HL-60 (cell line): ENCODE measurements at regions not wholly inside any gene's neighbourhood (a gene's known extent, or its start where the extent isn't known, plus 50 kb on each side); places are given as distances from the start of the nearest gene placed in this dataset.

ENCODE experiments used
- DNase-seq, 2 experiments: peaks; one replicate each; pipeline ENCODE4 v3.0.0-alpha.2; 2010 to 2020; ENCODE audit warnings: low read depth in 1 of 2, low spot score in 1 of 2
- H3K27ac ChIP-seq: fragments of 250-450 bp; sonication (Bioruptor Pico); replicated peaks from 2 replicates; pipeline ENCODE4 v1.5.1; 2020; ENCODE audit warnings: mild to moderate bottlenecking, moderate library complexity
- H3K27me3 ChIP-seq: fragments of 250-450 bp; sonication (Bioruptor Pico); 2 replicates; pipeline ENCODE4 v1.5.1; 2021; ENCODE audit warnings: mild to moderate bottlenecking, moderate library complexity; ENCODE audit not compliant: insufficient read depth, poor library complexity, severe bottlenecking
- H3K4me3 ChIP-seq: replicated peaks from 2 replicates; pipeline ENCODE4 v1.5.1; 2011; ENCODE audit warnings: mild to moderate bottlenecking, control low read depth, low read length; ENCODE audit not compliant: insufficient read depth
- GABPA ChIP-seq: IDR thresholded peaks from 2 replicates; pipeline ENCODE4 v1.6.1; 2012; ENCODE audit warnings: low read depth
- POLR2AphosphoS5 ChIP-seq: IDR thresholded peaks from 2 replicates; pipeline ENCODE4 v1.6.1; 2012; ENCODE audit warnings: low read depth
- SPI1 ChIP-seq: IDR thresholded peaks from 2 replicates; pipeline ENCODE4 v1.6.1; 2012; ENCODE audit warnings: low read depth, mild to moderate bottlenecking, borderline replicate concordance
- TF ChIP-seq, protein P1 (sequence below): IDR thresholded peaks from 2 replicates; pipeline ENCODE4 v1.6.1; 2012; ENCODE audit warnings: low read depth; ENCODE audit not compliant: insufficient replicate concordance
- TF ChIP-seq, protein P2 (sequence below): IDR thresholded peaks from one replicate; pipeline ENCODE4 v1.5.1; 2011; ENCODE audit warnings: low read length, control low read depth, inconsistent platforms; ENCODE audit not compliant: insufficient read depth

DNA sequence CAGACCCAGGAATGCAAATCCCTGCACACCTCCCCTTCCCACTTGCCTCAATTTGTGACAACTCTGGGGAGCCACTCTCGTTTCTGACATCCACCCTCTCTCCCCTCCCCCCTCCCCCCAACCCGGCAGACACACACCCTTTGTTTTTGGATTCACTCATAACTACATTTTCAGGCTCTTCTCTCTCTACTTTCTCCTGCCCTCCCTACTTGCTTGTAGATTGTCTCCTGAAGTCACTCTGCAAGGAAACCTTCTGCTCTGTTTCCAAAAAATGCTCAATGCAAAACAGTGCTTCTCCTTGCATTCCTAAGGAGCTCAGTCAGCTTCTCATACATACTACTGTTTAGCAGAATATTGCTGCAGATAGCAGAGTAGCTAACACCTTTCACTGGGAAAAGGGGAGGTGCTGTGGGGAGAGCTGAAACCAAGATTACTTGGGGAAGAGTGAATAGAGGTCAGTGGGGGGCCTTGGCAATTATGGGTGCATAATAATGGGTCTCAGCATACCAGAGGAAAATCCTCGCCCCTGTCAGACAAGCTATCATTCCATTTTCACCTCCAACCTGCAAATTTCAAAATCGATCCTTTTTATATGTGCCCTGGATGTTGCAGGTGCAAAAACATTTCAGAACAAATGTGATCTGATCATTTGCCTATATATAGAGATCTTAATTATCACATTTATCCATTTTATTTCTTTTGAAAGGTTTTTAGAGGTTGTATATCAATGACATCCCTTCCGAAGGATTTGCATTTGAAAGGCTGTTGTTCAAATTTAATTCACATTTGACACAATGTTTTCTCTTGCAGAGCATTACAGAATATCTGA, 1860.7 kb upstream of the WWC1 start:
- TF ChIP-seq, protein P1, sequence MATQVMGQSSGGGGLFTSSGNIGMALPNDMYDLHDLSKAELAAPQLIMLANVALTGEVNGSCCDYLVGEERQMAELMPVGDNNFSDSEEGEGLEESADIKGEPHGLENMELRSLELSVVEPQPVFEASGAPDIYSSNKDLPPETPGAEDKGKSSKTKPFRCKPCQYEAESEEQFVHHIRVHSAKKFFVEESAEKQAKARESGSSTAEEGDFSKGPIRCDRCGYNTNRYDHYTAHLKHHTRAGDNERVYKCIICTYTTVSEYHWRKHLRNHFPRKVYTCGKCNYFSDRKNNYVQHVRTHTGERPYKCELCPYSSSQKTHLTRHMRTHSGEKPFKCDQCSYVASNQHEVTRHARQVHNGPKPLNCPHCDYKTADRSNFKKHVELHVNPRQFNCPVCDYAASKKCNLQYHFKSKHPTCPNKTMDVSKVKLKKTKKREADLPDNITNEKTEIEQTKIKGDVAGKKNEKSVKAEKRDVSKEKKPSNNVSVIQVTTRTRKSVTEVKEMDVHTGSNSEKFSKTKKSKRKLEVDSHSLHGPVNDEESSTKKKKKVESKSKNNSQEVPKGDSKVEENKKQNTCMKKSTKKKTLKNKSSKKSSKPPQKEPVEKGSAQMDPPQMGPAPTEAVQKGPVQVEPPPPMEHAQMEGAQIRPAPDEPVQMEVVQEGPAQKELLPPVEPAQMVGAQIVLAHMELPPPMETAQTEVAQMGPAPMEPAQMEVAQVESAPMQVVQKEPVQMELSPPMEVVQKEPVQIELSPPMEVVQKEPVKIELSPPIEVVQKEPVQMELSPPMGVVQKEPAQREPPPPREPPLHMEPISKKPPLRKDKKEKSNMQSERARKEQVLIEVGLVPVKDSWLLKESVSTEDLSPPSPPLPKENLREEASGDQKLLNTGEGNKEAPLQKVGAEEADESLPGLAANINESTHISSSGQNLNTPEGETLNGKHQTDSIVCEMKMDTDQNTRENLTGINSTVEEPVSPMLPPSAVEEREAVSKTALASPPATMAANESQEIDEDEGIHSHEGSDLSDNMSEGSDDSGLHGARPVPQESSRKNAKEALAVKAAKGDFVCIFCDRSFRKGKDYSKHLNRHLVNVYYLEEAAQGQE: no peak
- TF ChIP-seq POLR2AphosphoS5 (no peak), SPI1 (no peak), GABPA (no peak)
- TF ChIP-seq, protein P2, sequence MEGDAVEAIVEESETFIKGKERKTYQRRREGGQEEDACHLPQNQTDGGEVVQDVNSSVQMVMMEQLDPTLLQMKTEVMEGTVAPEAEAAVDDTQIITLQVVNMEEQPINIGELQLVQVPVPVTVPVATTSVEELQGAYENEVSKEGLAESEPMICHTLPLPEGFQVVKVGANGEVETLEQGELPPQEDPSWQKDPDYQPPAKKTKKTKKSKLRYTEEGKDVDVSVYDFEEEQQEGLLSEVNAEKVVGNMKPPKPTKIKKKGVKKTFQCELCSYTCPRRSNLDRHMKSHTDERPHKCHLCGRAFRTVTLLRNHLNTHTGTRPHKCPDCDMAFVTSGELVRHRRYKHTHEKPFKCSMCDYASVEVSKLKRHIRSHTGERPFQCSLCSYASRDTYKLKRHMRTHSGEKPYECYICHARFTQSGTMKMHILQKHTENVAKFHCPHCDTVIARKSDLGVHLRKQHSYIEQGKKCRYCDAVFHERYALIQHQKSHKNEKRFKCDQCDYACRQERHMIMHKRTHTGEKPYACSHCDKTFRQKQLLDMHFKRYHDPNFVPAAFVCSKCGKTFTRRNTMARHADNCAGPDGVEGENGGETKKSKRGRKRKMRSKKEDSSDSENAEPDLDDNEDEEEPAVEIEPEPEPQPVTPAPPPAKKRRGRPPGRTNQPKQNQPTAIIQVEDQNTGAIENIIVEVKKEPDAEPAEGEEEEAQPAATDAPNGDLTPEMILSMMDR: no peak
- DNase-seq: no peak
- Histone ChIP-seq H3K27me3 (no peaks in the 10 kb centered on the region), H3K27ac (no peak overlapping the region), H3K4me3 (no peak overlapping the region)

DNA sequence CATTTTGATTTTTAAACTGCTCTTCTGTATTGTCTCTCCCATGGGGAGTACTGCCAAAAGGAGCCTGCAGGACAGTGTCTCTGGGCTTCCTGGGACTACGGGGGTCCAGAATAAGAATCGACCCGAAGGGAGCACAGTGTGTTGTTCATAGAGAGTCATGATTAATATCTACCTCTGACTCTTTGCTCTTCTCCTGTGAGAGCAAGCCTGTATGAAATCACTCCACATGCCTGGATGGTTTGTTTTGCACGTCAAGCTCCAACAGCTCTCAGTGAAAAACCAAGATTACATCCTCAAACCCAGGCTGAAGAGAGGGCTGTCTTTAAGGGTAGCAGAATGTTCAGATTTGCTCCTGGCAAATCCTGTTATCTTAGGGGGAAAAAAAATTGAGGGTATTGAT, 1860.0 kb upstream of the WWC1 start:
- no peak overlapping the region for H3K4me3 ChIP-seq
- TF ChIP-seq POLR2AphosphoS5: no peak
- no peak for TF ChIP-seq SPI1
- TF ChIP-seq, protein P1: no peak
- H3K27ac ChIP-seq: no peak overlapping the region
- DNase-seq: no peak
- H3K27me3 ChIP-seq: no peaks in the 10 kb centered on the region

DNA sequence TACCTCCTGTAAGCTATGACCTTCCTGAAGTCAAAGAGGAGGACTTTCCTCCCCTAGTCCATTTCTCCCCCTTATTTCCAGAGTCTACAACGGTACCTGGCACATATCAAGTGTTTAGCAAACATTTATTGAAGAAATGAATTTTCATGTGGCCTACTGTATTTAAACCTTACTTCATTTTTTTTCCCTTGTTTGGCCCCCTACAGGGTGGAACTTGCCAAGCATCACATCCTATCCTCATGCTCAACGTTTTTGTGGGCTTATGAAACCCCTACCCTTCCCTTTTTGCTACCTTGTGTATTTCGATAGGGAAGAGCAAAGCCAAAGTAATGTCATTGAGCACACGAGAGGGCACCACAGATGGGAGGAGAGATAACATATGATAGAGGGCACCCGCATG, 1857.8 kb upstream of the WWC1 start:
- no peak overlapping the region for H3K4me3 ChIP-seq
- H3K27me3 ChIP-seq: no peaks in the 10 kb centered on the region
- TF ChIP-seq SPI1 (no peak), GABPA (no peak)
- no peak for DNase-seq
- H3K27ac ChIP-seq: no peak overlapping the region

DNA sequence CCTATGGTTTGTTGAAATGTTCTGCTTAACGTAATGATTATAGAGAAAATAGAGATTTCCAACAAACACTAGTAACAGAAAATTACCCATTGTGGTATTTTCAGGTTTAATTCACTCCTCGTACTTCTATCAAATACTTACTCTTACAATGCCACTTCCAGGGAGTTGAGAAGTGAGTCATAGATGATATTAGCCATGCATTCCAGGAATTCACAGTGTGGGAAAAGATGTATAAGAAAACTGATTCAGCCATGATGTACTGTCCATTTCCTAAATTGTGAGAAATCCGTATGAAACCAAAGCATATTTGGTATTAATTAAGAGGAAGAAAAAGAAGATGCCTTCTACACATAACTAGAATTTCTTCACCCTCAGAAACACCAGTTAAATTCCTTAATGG, 1854.6 kb upstream of the WWC1 start:
- no peak for DNase-seq

More for the DNA sequence above, 1854.6 kb upstream of the WWC1 start:
- Histone ChIP-seq H3K4me3 (no peak overlapping the region), H3K27me3 (no peaks in the 10 kb centered on the region), H3K27ac (no peak overlapping the region)
- TF ChIP-seq GABPA (no peak), SPI1 (no peak), POLR2AphosphoS5 (no peak)
- TF ChIP-seq, protein P2: no peak
- TF ChIP-seq, protein P1: no peak
